ENCODE measurements at regions not wholly inside any gene's neighbourhood (a gene's known extent, or its start where the extent isn't known, plus 50 kb on each side); places are given as distances from the start of the nearest gene placed in this dataset.

- no peak for FAIRE-seq
- Histone ChIP-seq H3K4me3 (peak overlapping the region; percentile 0; the same call in 1 of the 2 replicates), H3K9me3 (replicated peaks; ENCODE audit: control insufficient read depth, insufficient read depth, low read length) (no peaks in the 10 kb centered on the region; the same call in 2 of the 3 replicates), H2AFZ (ENCODE audit: control insufficient read depth, low read depth, low read length) (peak overlapping the region; percentile 74), H3K27me3 (replicated peaks in 1 of 2; ENCODE audit: control insufficient read depth in 2 of 2, insufficient read depth in 2 of 2, low read length in 1 of 2) (no peaks in the 10 kb centered on the region), H4K20me1 (ENCODE audit: control insufficient read depth, insufficient read depth) (no peaks in the 10 kb centered on the region), H3K9ac (ENCODE audit: control insufficient read depth, insufficient read depth, low read length) (no peak overlapping the region), H3K4me1 (ENCODE audit: control insufficient read depth, insufficient read depth, low read length) (peaks cover 15% of the 10 kb centered on the region), H3K79me2 (ENCODE audit: control insufficient read depth, insufficient read depth, low read length) (no peaks in the 10 kb centered on the region), H3K27ac (ENCODE audit: control insufficient read depth, insufficient read depth) (peak overlapping the region; percentile 50; the same call in 1 of the 2 replicates), H3K4me2 (ENCODE audit: control insufficient read depth, insufficient read depth) (peak overlapping the region; percentile 12), H3K36me3 (ENCODE audit: control insufficient read depth in 2 of 2, insufficient read depth in 2 of 2, low read length in 1 of 2) (no peaks in the 10 kb centered on the region)
- intact Hi-C loops (cut with micrococcal nuclease; ENCODE audit: unreplicated experiment) (loop anchor here (2.0 to 5.0 kb wide), 2 partner anchors 67 to 341 kb away; partner anchors contain the start of gene PIK3R1), in situ Hi-C loops (cut with MboI) (no loop called here)
- no peak for DNase-seq (ENCODE audit: low read depth, low spot score)
- WGBS (ENCODE audit: insufficient coverage, insufficient replicate concordance, low lambda C conversion rate, missing lambda C conversion rate), result 0% methylated on average over 3 of the region's 3 CpGs
- TF ChIP-seq RUNX3 (IDR thresholded peaks at IDR 0.05; ENCODE audit: low read length), result peak; percentile 14; the same call in 1 of the 2 replicates
- TF ChIP-seq TCF12 (IDR thresholded peaks at IDR 0.05; ENCODE audit: low read depth, low read length), result no peak
- TF ChIP-seq MTA3 (IDR thresholded peaks at IDR 0.05; ENCODE audit: borderline replicate concordance, low read length), result peak; percentile 59; the same call in 1 of the 2 replicates
- peak; percentile 67 for ATAC-seq
- SMC1A ChIA-PET (ENCODE audit: uncharacterized antibody, unreplicated experiment), result interaction anchor here (0.6 to 1.6 kb wide), 3 partner anchors 10 to 901 kb away, joined by 3 read pairs; no protein-coding TSS in a partner anchor
- no TSS peak for BruUV-seq (replicated peaks)
- CTCF ChIA-PET, result interaction anchor here (0.6 to 0.7 kb wide), 2 partner anchors 119 to 208 kb away, joined by 3 to 4 read pairs; no protein-coding TSS in a partner anchor
- RAD21 ChIA-PET (ENCODE audit: unreplicated experiment), result no interaction called here
- POLR2A ChIA-PET, result interaction anchor here (1.0 kb wide), 1 partner anchor 68 kb away, joined by 3 read pairs; no protein-coding TSS in a partner anchor
Observed at GRCh38 chr5:68148096-68148495, 67.5 kb upstream of the PIK3R1 start.

- Histone ChIP-seq H3K27me3 (replicated peaks in 1 of 2; ENCODE audit: control insufficient read depth in 2 of 2, insufficient read depth in 2 of 2, low read length in 1 of 2) (no peaks in the 10 kb centered on the region), H4K20me1 (ENCODE audit: control insufficient read depth, insufficient read depth) (no peaks in the 10 kb centered on the region), H3K79me2 (ENCODE audit: control insufficient read depth, insufficient read depth, low read length) (no peaks in the 10 kb centered on the region), H3K27ac (ENCODE audit: control insufficient read depth, insufficient read depth) (peak overlapping the region; percentile 50; the same call in 1 of the 2 replicates), H3K36me3 (ENCODE audit: control insufficient read depth in 2 of 2, insufficient read depth in 2 of 2, low read length in 1 of 2) (no peaks in the 10 kb centered on the region), H3K9me3 (replicated peaks; ENCODE audit: control insufficient read depth, insufficient read depth, low read length) (peaks cover 2% of the 10 kb centered on the region; the same call in 2 of the 3 replicates), H2AFZ (ENCODE audit: control insufficient read depth, low read depth, low read length) (peak overlapping the region; percentile 74; the same call in 1 of the 2 replicates), H3K4me1 (ENCODE audit: control insufficient read depth, insufficient read depth, low read length) (peaks cover 15% of the 10 kb centered on the region), H3K4me3 (peak overlapping the region; percentile 0; the same call in 1 of the 2 replicates), H3K4me2 (ENCODE audit: control insufficient read depth, insufficient read depth) (peak overlapping the region; percentile 12; the same call in 1 of the 2 replicates), H3K9ac (ENCODE audit: control insufficient read depth, insufficient read depth, low read length) (no peak overlapping the region)
- TF ChIP-seq MTA2 (IDR thresholded peaks at IDR 0.05; ENCODE audit: low read depth) (no peak), IRF5 (IDR thresholded peaks at IDR 0.05; ENCODE audit: borderline replicate concordance) (no peak), RUNX3 (IDR thresholded peaks at IDR 0.05; ENCODE audit: low read length) (peak; percentile 27; the same call in 1 of the 2 replicates), JUNB (IDR thresholded peaks at IDR 0.05) (peak; percentile 38; the same call in 1 of the 2 replicates), ATF2 (IDR thresholded peaks at IDR 0.05; ENCODE audit: low read length) (no peak), ESRRA (IDR thresholded peaks at IDR 0.05; ENCODE audit: low read length) (no peak), POLR2AphosphoS5 (IDR thresholded peaks at IDR 0.05; ENCODE audit: low read length) (no peak)
- CTCF ChIA-PET, result interaction anchor here (0.6 to 0.7 kb wide), 2 partner anchors 120 to 208 kb away, joined by 3 to 4 read pairs; no protein-coding TSS in a partner anchor
- DNase-seq (ENCODE audit: low read depth, low spot score), result no peak
- RAD21 ChIA-PET (ENCODE audit: unreplicated experiment), result no interaction called here
- SMC1A ChIA-PET (ENCODE audit: uncharacterized antibody, unreplicated experiment), result interaction anchor here (0.6 to 1.6 kb wide), 3 partner anchors 9 to 901 kb away, joined by 3 read pairs; no protein-coding TSS in a partner anchor
- peak; percentile 35 for ATAC-seq
- no TSS peak for BruUV-seq (replicated peaks)
- intact Hi-C loops (cut with micrococcal nuclease; ENCODE audit: unreplicated experiment), result loop anchor here (2.0 to 5.0 kb wide), 2 partner anchors 67 to 340 kb away; partner anchors contain the start of gene PIK3R1
- in situ Hi-C loops (cut with MboI), result no loop called here
- no peak for FAIRE-seq
- POLR2A ChIA-PET, result interaction anchor here (1.0 kb wide), 1 partner anchor 69 kb away, joined by 3 read pairs; no protein-coding TSS in a partner anchor
- 0% methylated on average over 3 of the region's 3 CpGs for WGBS (ENCODE audit: insufficient coverage, insufficient replicate concordance, low lambda C conversion rate, missing lambda C conversion rate)
Observed at GRCh38 chr5:68147659-68148058, 67.9 kb upstream of the PIK3R1 start.
